Activated CD8-positive, alpha-beta T cell treated with anti-CD3 and anti-CD28 coated beads, Interleukin-2, amount 10 ng/mL, durations not matched to agents 7 days and 5 days (primary cell): ENCODE measurements at regions not wholly inside any gene's neighbourhood (a gene's known extent, or its start where the extent isn't known, plus 50 kb on each side); places are given as distances from the start of the nearest gene placed in this dataset.

Source experiments
- ATAC-seq: fragments of 150-1000 bp; cut with Tn5 transposase; one replicate; pipeline ENCODE4 v1.10.0; 2021; ENCODE audit warnings: moderate library complexity
- CTCF ChIA-PET: fragments of 350-600 bp; sonication (Branson Sonifier 250); formaldehyde crosslinking; loops from one replicate; lab custom pipeline; 2021; ENCODE audit warnings: antibody characterized with exemption; lab: Charles Lee
- POLR2A ChIA-PET: fragments of 350-600 bp; sonication (Branson Sonifier 250); formaldehyde crosslinking; loops from one replicate; lab custom pipeline; 2021; ENCODE audit warnings: antibody characterized with exemption; lab: Charles Lee
- DNase-seq: peaks from one replicate; pipeline ENCODE4 v3.0.0-alpha.2; 2020
- H3K27ac Mint-ChIP-seq: one replicate; pipeline ENCODE4 v1.8.0; 2021; ENCODE audit warnings: mild to moderate bottlenecking, mixed read lengths
- H3K27me3 Mint-ChIP-seq: one replicate; pipeline ENCODE4 v1.8.0; 2021; ENCODE audit warnings: low read depth, mixed read lengths
- H3K36me3 Mint-ChIP-seq: one replicate; pipeline ENCODE4 v1.8.0; 2021; ENCODE audit warnings: low read depth, mixed read lengths
- H3K4me1 Mint-ChIP-seq: one replicate; pipeline ENCODE4 v1.8.0; 2021; ENCODE audit warnings: low read depth, mixed read lengths
- H3K4me3 Mint-ChIP-seq: one replicate; pipeline ENCODE4 v1.8.0; 2021; ENCODE audit warnings: mild to moderate bottlenecking, mixed read lengths
- H3K9me3 Mint-ChIP-seq: one replicate; pipeline ENCODE4 v1.8.0; 2022; ENCODE audit warnings: mixed read lengths; ENCODE audit not compliant: insufficient read depth

GRCh38 chr2:146873056-146873455 is 971.8 kb upstream of the ACVR2A start:
- ATAC-seq (no peak), DNase-seq (no peak)
- Mint-ChIP-seq H3K4me1 (no peaks in the 10 kb centered on the region), H3K36me3 (no peaks in the 10 kb centered on the region), H3K9me3 (no peaks in the 10 kb centered on the region), H3K27ac (no peak overlapping the region), H3K27me3 (no peaks in the 10 kb centered on the region), H3K4me3 (no peak overlapping the region)
- ChIA-PET POLR2A (no interaction called here), CTCF (no interaction called here)

GRCh38 chr2:146870691-146871090 is 974.1 kb upstream of the ACVR2A start:
- Mint-ChIP-seq H3K4me3 (no peak overlapping the region), H3K27ac (no peak overlapping the region), H3K27me3 (no peaks in the 10 kb centered on the region), H3K36me3 (no peaks in the 10 kb centered on the region), H3K4me1 (no peaks in the 10 kb centered on the region), H3K9me3 (no peaks in the 10 kb centered on the region)
- ChIA-PET CTCF (no interaction called here), POLR2A (no interaction called here)
- DNase-seq: no peak
- no peak for ATAC-seq

- H3K4me1 Mint-ChIP-seq: no peaks in the 10 kb centered on the region
- ChIA-PET CTCF (no interaction called here), POLR2A (no interaction called here)
Observed at GRCh38 chr2:146869328-146869727, 975.5 kb upstream of the ACVR2A start.

GRCh38 chr2:146868051-146868450 is 976.8 kb upstream of the ACVR2A start:
- Mint-ChIP-seq H3K36me3 (no peaks in the 10 kb centered on the region), H3K4me3 (no peak overlapping the region), H3K27me3 (no peaks in the 10 kb centered on the region), H3K27ac (no peak overlapping the region), H3K9me3 (peaks cover 5% of the 10 kb centered on the region), H3K4me1 (no peaks in the 10 kb centered on the region)
- DNase-seq: no peak
- ATAC-seq: no peak
- ChIA-PET POLR2A (no interaction called here), CTCF (no interaction called here)

More at GRCh38 chr2:146869328-146869727, 975.5 kb upstream of the ACVR2A start:
- Mint-ChIP-seq H3K27me3 (no peaks in the 10 kb centered on the region), H3K36me3 (no peaks in the 10 kb centered on the region), H3K4me3 (no peak overlapping the region), H3K27ac (no peak overlapping the region), H3K9me3 (peaks cover under 1% of the 10 kb centered on the region)
- DNase-seq (no peak), ATAC-seq (no peak)

GRCh38 chr2:146867477-146867986 is 977.3 kb upstream of the ACVR2A start:
- POLR2A ChIA-PET: no interaction called here
- Mint-ChIP-seq H3K9me3 (peaks cover 5% of the 10 kb centered on the region), H3K4me3 (no peak overlapping the region), H3K4me1 (no peaks in the 10 kb centered on the region), H3K36me3 (no peaks in the 10 kb centered on the region), H3K27me3 (no peaks in the 10 kb centered on the region), H3K27ac (no peak overlapping the region)
- no peak for DNase-seq
- CTCF ChIA-PET: no interaction called here
- no peak for ATAC-seq

GRCh38 chr2:146853741-146854444 is 990.9 kb upstream of the ACVR2A start:
- POLR2A ChIA-PET: interaction anchor here (0.6 kb wide), 1 partner anchor 1381 kb away, joined by 3 read pairs; no protein-coding TSS in a partner anchor
- ATAC-seq (no peak), DNase-seq (no peak)
- CTCF ChIA-PET: no interaction called here
- Mint-ChIP-seq H3K36me3 (no peaks in the 10 kb centered on the region), H3K9me3 (no peaks in the 10 kb centered on the region), H3K27ac (no peak overlapping the region), H3K4me1 (no peaks in the 10 kb centered on the region), H3K4me3 (no peak overlapping the region), H3K27me3 (no peaks in the 10 kb centered on the region)

GRCh38 chr2:146852661-146853060 is 992.2 kb upstream of the ACVR2A start:
- H3K4me3 Mint-ChIP-seq: no peak overlapping the region
- H3K27ac Mint-ChIP-seq: no peak overlapping the region
- ChIA-PET POLR2A (no interaction called here), CTCF (no interaction called here)
- H3K9me3 Mint-ChIP-seq: no peaks in the 10 kb centered on the region
- DNase-seq (no peak), ATAC-seq (no peak)
- no peaks in the 10 kb centered on the region for H3K36me3 Mint-ChIP-seq
- H3K27me3 Mint-ChIP-seq: no peaks in the 10 kb centered on the region
- H3K4me1 Mint-ChIP-seq: no peaks in the 10 kb centered on the region

GRCh38 chr2:146850746-146851145 is 994.1 kb upstream of the ACVR2A start:
- no peaks in the 10 kb centered on the region for H3K4me1 Mint-ChIP-seq
- H3K27ac Mint-ChIP-seq: no peak overlapping the region
- no peaks in the 10 kb centered on the region for H3K9me3 Mint-ChIP-seq
- ChIA-PET CTCF (no interaction called here), POLR2A (interaction anchor here (0.7 kb wide), 1 partner anchor 300 kb away, joined by 3 read pairs; no protein-coding TSS in a partner anchor)
- DNase-seq (no peak), ATAC-seq (no peak)
- no peaks in the 10 kb centered on the region for H3K36me3 Mint-ChIP-seq
- H3K4me3 Mint-ChIP-seq: no peak overlapping the region
- no peaks in the 10 kb centered on the region for H3K27me3 Mint-ChIP-seq

- ATAC-seq (no peak), DNase-seq (no peak)
- Mint-ChIP-seq H3K27ac (no peak overlapping the region), H3K27me3 (no peaks in the 10 kb centered on the region), H3K9me3 (no peaks in the 10 kb centered on the region), H3K4me3 (no peak overlapping the region), H3K4me1 (no peaks in the 10 kb centered on the region), H3K36me3 (no peaks in the 10 kb centered on the region)
- POLR2A ChIA-PET: interaction anchor here (0.8 kb wide), 1 partner anchor 21 kb away, joined by 3 read pairs; no protein-coding TSS in a partner anchor
- CTCF ChIA-PET: no interaction called here
Observed at GRCh38 chr2:146847846-146848245, 997.0 kb upstream of the ACVR2A start.

GRCh38 chr2:146844226-146844990 is 1000.4 kb upstream of the ACVR2A start:
- no peaks in the 10 kb centered on the region for H3K9me3 Mint-ChIP-seq
- CTCF ChIA-PET: no interaction called here
- ATAC-seq (no peak), DNase-seq (no peak)
- no peak overlapping the region for H3K4me3 Mint-ChIP-seq
- POLR2A ChIA-PET: no interaction called here
- H3K27me3 Mint-ChIP-seq: no peaks in the 10 kb centered on the region
- no peak overlapping the region for H3K27ac Mint-ChIP-seq
- H3K4me1 Mint-ChIP-seq: no peaks in the 10 kb centered on the region
- H3K36me3 Mint-ChIP-seq: no peaks in the 10 kb centered on the region

- no peaks in the 10 kb centered on the region for H3K9me3 Mint-ChIP-seq
- H3K4me3 Mint-ChIP-seq: no peak overlapping the region
- H3K36me3 Mint-ChIP-seq: no peaks in the 10 kb centered on the region
- ChIA-PET POLR2A (no interaction called here), CTCF (no interaction called here)
- no peaks in the 10 kb centered on the region for H3K27me3 Mint-ChIP-seq
- ATAC-seq (no peak), DNase-seq (no peak)
- H3K4me1 Mint-ChIP-seq: no peaks in the 10 kb centered on the region
- no peak overlapping the region for H3K27ac Mint-ChIP-seq
Observed at GRCh38 chr2:146837857-146838256, 1007.0 kb upstream of the ACVR2A start.

- no peak overlapping the region for H3K4me3 Mint-ChIP-seq
- ChIA-PET POLR2A (no interaction called here), CTCF (no interaction called here)
- peaks cover 5% of the 10 kb centered on the region for H3K9me3 Mint-ChIP-seq
- no peaks in the 10 kb centered on the region for H3K36me3 Mint-ChIP-seq
- H3K4me1 Mint-ChIP-seq: no peaks in the 10 kb centered on the region
- no peak overlapping the region for H3K27ac Mint-ChIP-seq
- no peaks in the 10 kb centered on the region for H3K27me3 Mint-ChIP-seq
- DNase-seq: no peak
- no peak for ATAC-seq
Observed at GRCh38 chr2:146826388-146826787, 1018.4 kb upstream of the ACVR2A start.
